ENCODE measurements at regions not wholly inside any gene's neighbourhood (a gene's known extent, or its start where the extent isn't known, plus 50 kb on each side); places are given as distances from the start of the nearest gene placed in this dataset.

DNA sequence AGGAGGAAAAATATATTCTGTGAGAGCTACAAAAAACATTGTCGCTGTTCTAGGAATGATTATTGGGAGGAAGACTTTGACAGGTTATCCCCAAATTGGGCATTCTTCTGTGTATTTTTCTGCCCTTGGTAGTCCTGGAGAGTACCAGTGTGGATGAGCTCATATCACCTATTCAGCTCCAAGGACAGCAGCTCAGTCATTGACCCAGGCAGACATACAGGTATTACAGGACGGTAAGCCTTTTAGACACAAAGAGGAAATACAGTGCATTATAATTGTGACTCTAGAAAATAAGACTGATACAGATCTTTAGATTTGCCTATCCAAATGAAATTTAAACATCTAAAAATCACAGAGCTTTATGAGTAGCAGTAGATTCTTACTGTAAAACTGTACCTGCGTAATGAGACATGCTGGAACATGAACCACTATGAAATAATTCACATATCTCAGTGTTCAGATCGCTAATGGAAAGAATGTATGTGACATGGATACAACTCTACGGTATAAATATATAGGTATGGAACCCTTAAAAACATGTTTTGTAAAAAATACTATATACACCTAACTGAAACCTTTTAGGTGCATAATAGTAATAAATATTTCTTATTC lies 56.0 kb downstream of the PLK2 start:
- DNase-seq (ENCODE audit: low read depth), result no peak
- TF ChIP-seq, protein P1, sequence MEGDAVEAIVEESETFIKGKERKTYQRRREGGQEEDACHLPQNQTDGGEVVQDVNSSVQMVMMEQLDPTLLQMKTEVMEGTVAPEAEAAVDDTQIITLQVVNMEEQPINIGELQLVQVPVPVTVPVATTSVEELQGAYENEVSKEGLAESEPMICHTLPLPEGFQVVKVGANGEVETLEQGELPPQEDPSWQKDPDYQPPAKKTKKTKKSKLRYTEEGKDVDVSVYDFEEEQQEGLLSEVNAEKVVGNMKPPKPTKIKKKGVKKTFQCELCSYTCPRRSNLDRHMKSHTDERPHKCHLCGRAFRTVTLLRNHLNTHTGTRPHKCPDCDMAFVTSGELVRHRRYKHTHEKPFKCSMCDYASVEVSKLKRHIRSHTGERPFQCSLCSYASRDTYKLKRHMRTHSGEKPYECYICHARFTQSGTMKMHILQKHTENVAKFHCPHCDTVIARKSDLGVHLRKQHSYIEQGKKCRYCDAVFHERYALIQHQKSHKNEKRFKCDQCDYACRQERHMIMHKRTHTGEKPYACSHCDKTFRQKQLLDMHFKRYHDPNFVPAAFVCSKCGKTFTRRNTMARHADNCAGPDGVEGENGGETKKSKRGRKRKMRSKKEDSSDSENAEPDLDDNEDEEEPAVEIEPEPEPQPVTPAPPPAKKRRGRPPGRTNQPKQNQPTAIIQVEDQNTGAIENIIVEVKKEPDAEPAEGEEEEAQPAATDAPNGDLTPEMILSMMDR (IDR thresholded peaks at IDR 0.05; ENCODE audit: low read depth, low read length), result no peak
- TF ChIP-seq POLR2A (IDR thresholded peaks at IDR 0.05; ENCODE audit: extremely low read depth, insufficient read length), result no peak
- no peak overlapping the region for H3K4me3 ChIP-seq (ENCODE audit: low read depth, low read length)

DNA sequence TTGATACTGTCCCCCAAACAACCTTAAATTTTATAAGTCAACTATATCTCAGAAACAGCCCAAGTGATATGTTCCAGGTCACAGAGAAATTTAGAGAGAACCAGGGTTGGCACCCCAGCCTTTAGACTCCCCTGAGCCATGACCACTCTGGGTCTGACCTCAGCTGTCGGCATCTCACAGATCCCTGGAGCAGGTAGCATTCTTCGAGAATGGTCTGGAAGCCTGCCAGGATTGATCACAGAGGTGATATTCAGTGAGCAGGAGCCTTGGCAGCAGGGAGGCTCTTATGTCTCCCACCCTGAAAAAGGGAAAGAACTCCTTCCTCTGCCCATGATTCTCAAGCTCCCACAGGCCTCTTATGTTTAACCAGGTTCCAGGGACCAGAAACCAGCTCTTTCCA lies 58.2 kb downstream of the PLK2 start:
- no peak overlapping the region for H3K4me3 ChIP-seq (ENCODE audit: low read depth, low read length)
- DNase-seq (ENCODE audit: low read depth), result no peak
- TF ChIP-seq POLR2A (IDR thresholded peaks at IDR 0.05; ENCODE audit: extremely low read depth, insufficient read length) (no peak), MAX (IDR thresholded peaks at IDR 0.05; ENCODE audit: low read depth, low read length) (no peak), MYC (IDR thresholded peaks at IDR 0.05; ENCODE audit: low read depth, low read length) (no peak)
- TF ChIP-seq, protein P1 (IDR thresholded peaks at IDR 0.05; ENCODE audit: low read depth, low read length), result no peak

DNA sequence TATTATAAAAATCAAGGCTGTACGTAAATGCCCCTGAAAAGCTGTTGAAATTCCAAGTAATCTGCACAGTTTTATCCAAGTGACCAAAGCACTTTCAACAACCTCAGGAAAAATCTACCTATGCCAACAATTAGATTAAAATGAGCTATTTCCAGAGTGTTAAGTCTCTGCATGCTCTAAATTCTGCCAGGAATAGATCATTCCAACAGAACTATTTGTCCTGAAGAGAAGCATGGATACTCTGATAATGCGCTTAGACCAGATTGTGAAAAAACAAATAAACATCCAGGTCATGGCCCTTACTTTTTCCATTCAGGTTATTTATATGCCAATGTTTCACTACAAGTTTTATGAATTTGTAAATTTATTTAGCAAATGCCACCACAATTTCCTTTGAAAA lies 59.1 kb downstream of the PLK2 start:
- DNase-seq (ENCODE audit: low read depth), result no peak
- TF ChIP-seq, protein P1 (IDR thresholded peaks at IDR 0.05; ENCODE audit: low read depth, low read length), result no peak
- TF ChIP-seq POLR2A (IDR thresholded peaks at IDR 0.05; ENCODE audit: extremely low read depth, insufficient read length) (no peak), MAX (IDR thresholded peaks at IDR 0.05; ENCODE audit: low read depth, low read length) (no peak), MYC (IDR thresholded peaks at IDR 0.05; ENCODE audit: low read depth, low read length) (no peak)
- no peak overlapping the region for H3K4me3 ChIP-seq (ENCODE audit: low read depth, low read length)

DNA sequence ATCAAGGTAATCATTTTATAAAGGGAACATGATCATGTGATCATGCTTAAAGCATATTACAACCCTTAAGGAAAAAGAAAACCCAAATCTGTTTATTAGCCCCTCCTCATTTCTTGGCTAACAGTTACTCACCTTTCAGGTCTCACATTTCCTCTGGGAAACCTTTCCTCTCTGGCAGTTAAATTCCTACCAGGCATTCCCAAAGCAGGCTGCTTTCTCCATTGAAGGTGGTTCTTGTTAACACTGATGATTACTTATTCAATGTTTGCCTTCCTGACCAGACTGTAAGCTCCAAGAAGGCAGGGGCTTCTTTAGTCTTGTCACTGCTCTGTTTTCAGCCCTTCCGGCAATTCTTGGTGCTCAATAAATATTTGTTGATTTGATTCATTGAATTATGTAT lies 59.9 kb downstream of the PLK2 start:
- TF ChIP-seq POLR2A (IDR thresholded peaks at IDR 0.05; ENCODE audit: extremely low read depth, insufficient read length), result no peak
- TF ChIP-seq, protein P1 (IDR thresholded peaks at IDR 0.05; ENCODE audit: low read depth, low read length), result no peak
- no peak for TF ChIP-seq MAX (IDR thresholded peaks at IDR 0.05; ENCODE audit: low read depth, low read length)
- TF ChIP-seq MYC (IDR thresholded peaks at IDR 0.05; ENCODE audit: low read depth, low read length), result no peak
- no peak overlapping the region for H3K4me3 ChIP-seq (ENCODE audit: low read depth, low read length)
- DNase-seq (ENCODE audit: low read depth), result no peak

- no peak for DNase-seq (ENCODE audit: low read depth)
- no peak overlapping the region for H3K4me3 ChIP-seq (ENCODE audit: low read depth, low read length)
- TF ChIP-seq POLR2A (IDR thresholded peaks at IDR 0.05; ENCODE audit: extremely low read depth, insufficient read length) (no peak), MAX (IDR thresholded peaks at IDR 0.05; ENCODE audit: low read depth, low read length) (no peak), MYC (IDR thresholded peaks at IDR 0.05; ENCODE audit: low read depth, low read length) (no peak)
- TF ChIP-seq, protein P1 (IDR thresholded peaks at IDR 0.05; ENCODE audit: low read depth, low read length), result no peak
Observed at GRCh38 chr5:58394339-58394738, 65.5 kb downstream of the PLK2 start.

- DNase-seq (ENCODE audit: low read depth), result no peak
- no peak overlapping the region for H3K4me3 ChIP-seq (ENCODE audit: low read depth, low read length)
- TF ChIP-seq, protein P1 (IDR thresholded peaks at IDR 0.05; ENCODE audit: low read depth, low read length), result no peak
- TF ChIP-seq MAX (IDR thresholded peaks at IDR 0.05; ENCODE audit: low read depth, low read length) (no peak), MYC (IDR thresholded peaks at IDR 0.05; ENCODE audit: low read depth, low read length) (no peak), POLR2A (IDR thresholded peaks at IDR 0.05; ENCODE audit: extremely low read depth, insufficient read length) (no peak)
Observed at GRCh38 chr5:58393716-58394115, 66.2 kb downstream of the PLK2 start.
